ENCODE measurements at regions not wholly inside any gene's neighbourhood (a gene's known extent, or its start where the extent isn't known, plus 50 kb on each side); places are given as distances from the start of the nearest gene placed in this dataset.
"Not testable (repeated sequence)": the region's sequence is repeated elsewhere in the genome, so short reads cannot be mapped to it uniquely, and the experiment has no call there.

DNA sequence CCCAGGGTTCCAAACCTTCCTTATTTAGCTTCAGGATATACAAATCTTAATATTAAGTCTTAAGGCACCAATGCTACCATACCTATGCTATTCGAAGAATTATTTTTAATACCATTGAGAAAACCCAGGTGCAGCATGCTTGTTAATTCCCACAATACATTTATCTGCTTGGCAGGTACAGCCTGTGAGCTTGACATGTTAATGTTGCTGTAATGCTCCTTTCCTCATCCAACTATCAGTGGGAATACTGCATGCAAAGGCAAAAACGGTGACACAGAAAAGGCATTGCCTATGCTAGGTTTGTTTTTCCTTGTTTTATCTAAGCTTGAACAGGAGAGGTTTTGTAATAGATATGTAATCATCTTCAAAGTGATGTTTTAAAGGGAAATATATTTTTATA, 135.7 kb upstream of the COX7C start:
- no peaks in the 10 kb centered on the region for H3K36me3 ChIP-seq (ENCODE audit: insufficient read depth, low read length)
- no peak overlapping the region for H3K4me3 ChIP-seq
- no peak for DNase-seq (ENCODE audit: low read depth, low spot score)
- no peak overlapping the region for H3K27ac ChIP-seq
- H3K9me3 ChIP-seq (ENCODE audit: low read depth, low read length): no peaks in the 10 kb centered on the region
- no peak overlapping the region for H3K9ac ChIP-seq (ENCODE audit: insufficient read length)
- TF ChIP-seq POLR2AphosphoS5 (IDR thresholded peaks at IDR 0.05; ENCODE audit: borderline replicate concordance, low read depth, low read length): no peak
- no peak for TF ChIP-seq EZH2 (IDR thresholded peaks at IDR 0.05)
- no peak for TF ChIP-seq FOXP2 (optimal IDR thresholded peaks at IDR 0.05; ENCODE audit: control extremely low read depth, extremely low read length, insufficient read depth)

DNA sequence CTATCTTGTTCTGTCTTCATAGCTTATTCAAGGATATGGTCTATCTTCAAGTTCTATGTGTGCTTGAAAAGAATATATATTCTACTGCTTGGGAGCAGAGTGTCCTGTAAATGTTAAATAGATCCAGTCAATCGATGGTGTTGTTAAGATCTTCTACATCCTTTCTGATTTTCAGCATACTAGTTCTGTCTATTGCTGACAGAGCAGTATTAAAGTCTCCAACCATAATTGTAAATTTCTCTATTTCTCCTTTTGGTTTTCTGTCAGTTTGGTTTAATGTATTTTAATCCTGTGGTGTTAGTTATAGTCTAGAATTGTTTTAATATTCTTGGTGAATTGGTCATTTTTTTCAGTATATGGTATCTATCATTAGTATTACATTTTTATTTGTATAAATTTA, 124.0 kb upstream of the COX7C start:
- TF ChIP-seq EZH2 (IDR thresholded peaks at IDR 0.05): no peak
- Histone ChIP-seq H3K36me3 (ENCODE audit: insufficient read depth, low read length) (no peaks in the 10 kb centered on the region), H3K4me3 (no peak overlapping the region), H3K27ac (no peak overlapping the region), H3K9ac (ENCODE audit: insufficient read length) (no peak overlapping the region), H3K9me3 (ENCODE audit: low read depth, low read length) (no peaks in the 10 kb centered on the region; the same call in 1 of the 2 replicates)
- DNase-seq (ENCODE audit: low read depth, low spot score): no peak

DNA sequence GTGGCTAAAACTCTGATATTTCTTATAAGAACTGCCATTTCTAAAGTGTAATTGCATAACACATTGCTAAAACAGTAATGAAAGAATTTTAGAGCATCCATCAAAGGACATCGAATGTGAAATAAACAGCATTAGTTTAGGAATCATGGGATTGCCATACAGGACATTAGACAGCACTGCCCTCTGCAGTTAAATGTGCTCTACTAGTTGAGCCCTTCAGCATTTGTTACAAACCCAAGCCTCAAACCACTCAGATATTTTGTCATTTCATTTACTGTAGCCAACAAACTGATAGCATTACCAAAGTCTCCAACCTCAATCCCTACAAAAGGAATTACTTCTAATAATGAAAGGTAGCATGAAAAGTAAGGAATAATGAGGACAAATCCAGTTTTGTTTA, 116.8 kb upstream of the COX7C start:
- Histone ChIP-seq H3K9ac (ENCODE audit: insufficient read length) (no peak overlapping the region), H3K27ac (no peak overlapping the region), H3K36me3 (ENCODE audit: insufficient read depth, low read length) (no peaks in the 10 kb centered on the region), H3K4me3 (no peak overlapping the region), H3K9me3 (ENCODE audit: low read depth, low read length) (no peaks in the 10 kb centered on the region)
- no peak for DNase-seq (ENCODE audit: low read depth, low spot score)
- TF ChIP-seq POLR2AphosphoS5 (IDR thresholded peaks at IDR 0.05; ENCODE audit: borderline replicate concordance, low read depth, low read length) (no peak), FOXP2 (optimal IDR thresholded peaks at IDR 0.05; ENCODE audit: control extremely low read depth, extremely low read length, insufficient read depth) (no peak), EZH2 (IDR thresholded peaks at IDR 0.05) (no peak)

DNA sequence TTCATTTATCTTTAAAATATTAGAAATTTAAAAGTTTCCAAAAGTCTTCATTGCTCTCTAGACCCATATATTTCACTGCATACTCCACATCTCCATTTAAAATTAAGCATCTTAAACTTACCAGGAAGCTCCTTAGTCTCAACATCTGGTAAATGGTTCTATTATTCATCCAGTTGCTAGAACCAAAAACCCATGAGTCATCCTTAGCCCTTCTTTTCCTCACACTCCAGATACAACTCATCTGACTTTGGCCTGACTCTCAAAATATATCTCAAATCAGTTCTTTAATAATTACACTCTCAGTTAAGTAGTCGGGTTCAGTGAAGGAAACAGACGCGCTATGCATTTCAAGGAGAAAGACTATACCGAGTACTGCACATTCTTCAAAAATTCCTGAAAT, 110.2 kb upstream of the COX7C start:
- Histone ChIP-seq H3K9me3 (ENCODE audit: low read depth, low read length) (no peaks in the 10 kb centered on the region), H3K9ac (ENCODE audit: insufficient read length) (no peak overlapping the region), H3K27ac (no peak overlapping the region), H3K4me3 (no peak overlapping the region), H3K36me3 (ENCODE audit: insufficient read depth, low read length) (no peaks in the 10 kb centered on the region)
- TF ChIP-seq FOXP2 (optimal IDR thresholded peaks at IDR 0.05; ENCODE audit: control extremely low read depth, extremely low read length, insufficient read depth) (no peak), EZH2 (IDR thresholded peaks at IDR 0.05) (no peak), POLR2AphosphoS5 (IDR thresholded peaks at IDR 0.05; ENCODE audit: borderline replicate concordance, low read depth, low read length) (no peak)
- no peak for DNase-seq (ENCODE audit: low read depth, low spot score)

DNA sequence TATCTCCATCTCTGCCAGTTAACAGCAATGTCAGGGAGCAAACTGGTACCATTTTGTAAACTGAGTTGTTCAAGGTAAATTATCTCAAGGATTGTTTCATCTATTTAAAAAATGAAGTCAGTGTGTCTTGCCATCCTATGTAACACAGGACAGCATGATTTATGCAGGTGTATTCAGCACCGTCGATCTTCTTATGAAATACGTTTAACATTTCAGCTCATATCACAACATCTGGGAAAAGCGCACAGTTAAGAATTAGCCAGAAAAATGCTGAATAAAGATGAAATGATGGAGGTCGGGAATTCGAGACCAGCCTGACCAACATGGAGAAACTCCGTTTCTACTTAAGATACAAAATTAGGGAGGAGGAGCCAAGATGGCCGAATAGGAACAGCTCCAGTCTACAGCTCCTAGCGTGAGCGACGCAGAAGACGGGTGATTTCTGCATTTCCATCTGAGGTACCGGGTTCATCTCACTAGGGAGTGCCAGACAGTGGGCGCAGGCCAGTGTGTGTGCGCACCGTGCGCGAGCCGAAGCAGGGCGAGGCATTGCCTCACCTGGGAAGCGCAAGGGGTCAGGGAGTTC, 107.3 kb upstream of the COX7C start:
- not testable (repeated sequence) for H3K27ac ChIP-seq; H3K9me3 ChIP-seq (ENCODE audit: low read depth, low read length); H3K9ac ChIP-seq (ENCODE audit: insufficient read length); H3K36me3 ChIP-seq (ENCODE audit: insufficient read depth, low read length); H3K4me3 ChIP-seq; DNase-seq (ENCODE audit: low read depth, low spot score)

DNA sequence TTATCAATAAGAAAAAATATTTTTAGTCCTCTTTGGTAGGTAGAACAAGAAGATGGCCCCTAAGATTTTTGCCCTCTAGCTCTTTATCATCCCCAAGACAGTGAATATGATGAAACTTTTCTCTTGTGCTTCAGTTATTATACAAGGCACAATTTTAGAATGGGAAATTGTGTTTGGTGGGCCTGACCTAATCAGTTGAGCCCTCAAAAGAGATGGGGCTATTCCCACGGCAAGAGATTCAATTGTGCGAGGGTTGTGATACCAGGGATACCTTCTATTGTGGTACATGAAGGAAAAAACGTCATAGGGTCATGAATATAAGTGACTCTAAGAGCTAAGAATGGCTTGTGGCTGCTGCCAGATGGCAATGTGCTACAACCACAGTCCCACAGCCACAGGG, 94.0 kb upstream of the COX7C start:
- Histone ChIP-seq H3K27ac (no peak overlapping the region), H3K9me3 (ENCODE audit: low read depth, low read length) (no peaks in the 10 kb centered on the region), H3K9ac (ENCODE audit: insufficient read length) (no peak overlapping the region), H3K4me3 (no peak overlapping the region), H3K36me3 (ENCODE audit: insufficient read depth, low read length) (no peaks in the 10 kb centered on the region)
- no peak for TF ChIP-seq EZH2 (IDR thresholded peaks at IDR 0.05)
- TF ChIP-seq FOXP2 (optimal IDR thresholded peaks at IDR 0.05; ENCODE audit: control extremely low read depth, extremely low read length, insufficient read depth): no peak
- TF ChIP-seq POLR2AphosphoS5 (IDR thresholded peaks at IDR 0.05; ENCODE audit: borderline replicate concordance, low read depth, low read length): no peak
- no peak for DNase-seq (ENCODE audit: low read depth, low spot score)

DNA sequence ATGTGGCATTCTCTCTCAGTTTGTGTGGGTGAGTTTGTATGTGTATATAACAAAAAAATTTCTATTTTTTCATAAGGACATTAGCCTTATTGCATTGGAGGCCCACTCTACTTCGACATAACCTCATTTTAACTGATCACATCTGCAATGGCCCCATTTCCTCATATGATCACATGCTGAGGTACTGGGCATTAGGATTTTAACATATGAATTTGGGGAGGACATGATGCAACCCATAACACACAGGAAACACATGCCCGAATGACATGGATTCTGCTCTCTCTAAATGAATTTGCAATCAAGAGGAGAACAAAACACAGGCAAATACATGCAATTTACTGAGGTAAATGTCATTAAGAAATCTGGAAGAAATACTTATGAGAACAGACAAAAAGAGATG, 92.1 kb upstream of the COX7C start:
- no peak overlapping the region for H3K4me3 ChIP-seq
- TF ChIP-seq EZH2 (IDR thresholded peaks at IDR 0.05) (no peak), POLR2AphosphoS5 (IDR thresholded peaks at IDR 0.05; ENCODE audit: borderline replicate concordance, low read depth, low read length) (no peak), FOXP2 (optimal IDR thresholded peaks at IDR 0.05; ENCODE audit: control extremely low read depth, extremely low read length, insufficient read depth) (no peak)
- no peaks in the 10 kb centered on the region for H3K36me3 ChIP-seq (ENCODE audit: insufficient read depth, low read length)
- no peak for DNase-seq (ENCODE audit: low read depth, low spot score)
- no peaks in the 10 kb centered on the region for H3K9me3 ChIP-seq (ENCODE audit: low read depth, low read length)
- no peak overlapping the region for H3K27ac ChIP-seq
- no peak overlapping the region for H3K9ac ChIP-seq (ENCODE audit: insufficient read length)

DNA sequence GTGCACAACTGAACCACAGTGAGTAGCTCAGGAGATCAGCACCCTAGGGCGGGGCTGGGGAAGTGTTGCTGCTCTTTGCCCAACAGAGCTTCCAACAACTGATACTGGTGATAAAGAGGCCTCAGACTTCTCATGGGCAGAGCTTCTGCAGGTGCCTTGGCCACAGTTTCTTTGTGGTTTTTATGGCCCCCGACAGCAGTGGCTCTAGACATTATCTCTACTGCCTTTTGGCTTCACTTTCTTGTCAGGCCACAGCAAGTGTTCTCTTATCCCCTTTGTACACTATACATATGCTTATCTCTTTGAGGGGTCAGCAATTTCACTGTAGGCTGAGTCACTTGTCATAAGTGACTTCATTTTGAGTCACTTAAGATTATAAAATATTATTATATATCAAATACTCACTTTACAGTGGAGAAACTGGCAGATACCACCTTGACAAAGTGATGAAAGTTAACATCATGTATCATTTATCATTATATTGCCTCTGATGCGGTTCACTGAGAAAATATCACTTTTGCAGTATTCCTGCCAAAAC, 90.9 kb upstream of the COX7C start:
- TF ChIP-seq EZH2 (IDR thresholded peaks at IDR 0.05): no peak
- TF ChIP-seq POLR2AphosphoS5 (IDR thresholded peaks at IDR 0.05; ENCODE audit: borderline replicate concordance, low read depth, low read length): no peak
- no peak for TF ChIP-seq FOXP2 (optimal IDR thresholded peaks at IDR 0.05; ENCODE audit: control extremely low read depth, extremely low read length, insufficient read depth)
- no peak for DNase-seq (ENCODE audit: low read depth, low spot score)
- Histone ChIP-seq H3K27ac (no peak overlapping the region), H3K9ac (ENCODE audit: insufficient read length) (no peak overlapping the region), H3K4me3 (no peak overlapping the region), H3K36me3 (ENCODE audit: insufficient read depth, low read length) (no peaks in the 10 kb centered on the region), H3K9me3 (ENCODE audit: low read depth, low read length) (no peaks in the 10 kb centered on the region)

DNA sequence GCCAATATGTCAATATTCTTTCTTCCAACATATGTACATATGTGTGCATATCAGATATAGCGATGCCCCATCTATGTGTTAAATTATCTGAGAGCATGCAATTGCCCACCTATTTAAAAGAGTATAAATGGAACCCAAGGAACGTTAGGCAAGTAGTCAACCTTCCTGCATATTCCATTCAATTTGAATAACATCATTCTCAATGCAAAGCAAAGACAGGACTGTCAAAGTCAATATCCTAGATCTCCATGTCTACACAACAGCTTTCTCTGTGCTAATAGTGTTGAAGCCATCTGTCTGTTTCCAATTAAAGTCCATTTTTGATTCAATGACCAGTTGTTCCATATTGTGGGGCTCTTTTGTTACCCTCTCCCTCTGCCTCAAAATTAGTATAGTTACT, 85.3 kb upstream of the COX7C start:
- no peak for TF ChIP-seq FOXP2 (optimal IDR thresholded peaks at IDR 0.05; ENCODE audit: control extremely low read depth, extremely low read length, insufficient read depth)
- TF ChIP-seq POLR2AphosphoS5 (IDR thresholded peaks at IDR 0.05; ENCODE audit: borderline replicate concordance, low read depth, low read length): no peak
- no peak for TF ChIP-seq EZH2 (IDR thresholded peaks at IDR 0.05)
- Histone ChIP-seq H3K36me3 (ENCODE audit: insufficient read depth, low read length) (no peaks in the 10 kb centered on the region), H3K9me3 (ENCODE audit: low read depth, low read length) (no peaks in the 10 kb centered on the region), H3K27ac (no peak overlapping the region), H3K9ac (ENCODE audit: insufficient read length) (no peak overlapping the region), H3K4me3 (no peak overlapping the region)
- no peak for DNase-seq (ENCODE audit: low read depth, low spot score)
